ENCODE measurements at regions not wholly inside any gene's neighbourhood (a gene's known extent, or its start where the extent isn't known, plus 50 kb on each side); places are given as distances from the start of the nearest gene placed in this dataset.

DNA sequence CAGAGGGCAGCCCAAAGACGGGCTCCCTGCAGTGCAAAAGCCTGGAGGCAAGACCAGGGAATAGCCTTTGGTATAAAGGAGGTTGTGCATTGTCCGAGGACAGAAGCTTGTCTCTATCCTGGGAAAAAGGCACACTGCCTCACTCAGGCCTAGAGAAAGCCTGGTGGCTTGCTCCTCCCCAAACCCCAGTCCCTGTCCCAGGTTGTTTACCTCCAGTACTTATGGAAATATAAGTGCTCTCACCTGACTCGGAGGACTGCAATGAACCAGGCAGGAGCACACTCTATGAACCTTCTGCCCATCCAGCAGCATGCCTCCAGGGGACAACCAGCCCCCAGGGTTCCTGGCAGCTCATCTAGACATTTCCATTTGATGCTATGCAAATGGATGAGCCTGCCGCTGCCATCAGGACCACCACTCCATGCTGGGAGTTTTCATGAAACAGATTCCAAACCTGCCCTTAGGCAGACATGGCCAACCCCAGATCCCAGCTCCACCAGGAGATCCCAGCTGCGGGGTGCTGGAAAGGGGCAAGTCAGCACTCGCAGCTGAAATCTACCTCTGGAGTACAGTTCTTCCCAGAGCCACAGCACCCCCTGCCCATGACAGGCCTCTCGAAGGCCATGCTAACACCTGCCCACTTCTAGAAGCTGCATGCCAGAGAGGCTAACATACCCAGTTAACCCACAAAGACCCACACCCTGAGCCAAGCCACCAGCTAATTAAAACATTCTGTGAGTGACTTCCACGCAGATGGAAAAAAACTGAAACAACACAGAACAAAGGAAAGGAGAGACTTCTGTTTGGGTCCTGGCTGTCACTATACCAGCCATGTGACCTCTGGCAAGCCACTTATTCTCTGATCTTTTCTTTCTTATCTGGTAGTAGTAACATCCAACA, 101.7 kb downstream of the TTC32 start (continued):
- TF ChIP-seq MAFF (IDR thresholded peaks at IDR 0.05; ENCODE audit: low read depth, low read length) (no peak), HNRNPK (IDR thresholded peaks at IDR 0.05; ENCODE audit: low read depth, low read length, poor library complexity, severe bottlenecking) (no peak), KDM6A (CRISPR knock-in tag; IDR thresholded peaks at IDR 0.05; ENCODE audit: low read depth) (no peak), NRL (CRISPR knock-in tag; IDR thresholded peaks at IDR 0.05; ENCODE audit: borderline replicate concordance) (no peak), ZNF34 (CRISPR knock-in tag; IDR thresholded peaks at IDR 0.05; ENCODE audit: borderline replicate concordance) (no peak)
- TF ChIP-seq, protein P1, sequence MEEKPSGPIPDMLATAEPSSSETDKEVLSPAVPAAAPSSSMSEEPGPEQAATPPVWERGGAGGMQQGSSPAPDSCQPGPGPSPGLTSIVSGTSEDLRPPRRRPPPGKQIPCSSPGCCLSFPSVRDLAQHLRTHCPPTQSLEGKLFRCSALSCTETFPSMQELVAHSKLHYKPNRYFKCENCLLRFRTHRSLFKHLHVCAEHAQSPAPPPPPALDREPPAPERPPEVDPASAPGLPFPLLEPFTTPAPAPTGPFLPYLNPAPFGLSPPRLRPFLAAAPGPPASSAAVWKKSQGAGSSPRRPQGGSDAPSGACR (CRISPR knock-in tag; IDR thresholded peaks at IDR 0.05): no peak
- TF ChIP-seq, protein P2, sequence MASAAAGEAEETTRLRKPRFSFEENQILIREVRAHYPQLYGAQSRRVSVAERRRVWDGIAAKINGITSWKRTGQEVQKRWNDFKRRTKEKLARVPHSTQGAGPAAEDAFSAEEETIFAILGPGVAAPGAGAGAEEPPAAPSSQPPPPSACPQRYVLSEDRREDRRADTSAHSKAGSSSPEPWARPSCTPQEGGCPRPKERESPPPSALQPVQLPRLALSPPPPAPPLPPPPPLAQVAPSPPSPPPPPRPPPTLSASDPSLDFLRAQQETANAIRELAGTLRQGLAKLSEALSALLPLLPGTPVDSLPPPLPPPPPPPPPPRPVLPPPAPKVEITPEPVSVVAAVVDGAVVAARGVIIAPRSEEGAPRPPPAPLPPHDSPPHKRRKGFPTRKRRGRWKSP (CRISPR knock-in tag; IDR thresholded peaks at IDR 0.05): no peak

DNA sequence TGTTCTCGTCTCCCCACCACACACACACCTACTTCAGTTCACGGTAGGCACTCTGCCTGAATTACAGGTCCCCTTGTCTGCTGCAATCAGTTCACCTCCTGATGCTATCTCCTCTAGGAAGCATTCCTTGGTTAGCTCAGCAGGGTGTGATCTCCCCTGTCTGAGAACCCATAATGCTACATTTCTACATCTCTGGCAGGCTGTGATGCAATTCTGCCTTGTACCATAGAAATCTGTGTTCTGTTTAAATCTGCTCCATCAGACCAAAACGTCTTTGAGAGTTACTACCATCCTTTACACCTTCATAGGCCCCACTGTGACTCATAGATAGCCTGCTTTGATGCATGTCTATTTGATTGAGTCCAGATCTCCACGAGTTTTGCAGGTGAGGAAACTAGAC, 103.9 kb downstream of the TTC32 start:
- CTCF ChIA-PET (ENCODE audit: low intra/inter-chr PET ratio, low total read pairs): no interaction called here

More for the DNA sequence above, 103.9 kb downstream of the TTC32 start:
- Histone ChIP-seq H3K36me3 (replicated peaks in 1 of 2; ENCODE audit: control insufficient read depth in 1 of 2, insufficient read depth in 2 of 2, low read length in 2 of 2) (no peaks in the 10 kb centered on the region), H3K27me3 (ENCODE audit: control insufficient read depth in 1 of 2, insufficient read depth in 2 of 2, low read length in 2 of 2) (peaks cover 0 to 13% of the 10 kb centered on the region in 2 experiments; a peak in 2 of 5 replicates), H3K4me1 (ENCODE audit: insufficient read depth, low read length) (no peaks in the 10 kb centered on the region), H3K4me3 (replicated peaks in 1 of 3; ENCODE audit: insufficient read depth in 1 of 3, low read depth in 2 of 3, low read length in 3 of 3) (no peak overlapping the region), H2AFZ (ENCODE audit: low read length) (no peak overlapping the region), H3K9ac (ENCODE audit: insufficient read depth, low read depth, low read length) (no peak overlapping the region), H3K9me3 (ENCODE audit: low read length) (no peaks in the 10 kb centered on the region), H4K20me1 (ENCODE audit: insufficient read depth, low read length) (no peaks in the 10 kb centered on the region), H3K79me2 (ENCODE audit: insufficient read depth, low read length) (no peaks in the 10 kb centered on the region), H3K27ac (ENCODE audit: extremely low read length, insufficient read depth, low read length) (no peak overlapping the region), H3K4me2 (ENCODE audit: low read depth, low read length) (no peak overlapping the region)
- 18% methylated on average over 4 of the region's 4 CpGs for WGBS (ENCODE audit: low lambda C conversion rate)
- POLR2A ChIA-PET: no interaction called here
- FAIRE-seq (no peak), ATAC-seq (no peak), DNase-seq (ENCODE audit: low spot score) (no peak)
- in situ Hi-C loops (cut with HindIII; ENCODE audit: extremely low pct_ligation_motif_present, low pct_unique_long_range_greater_than_20kb): no loop called here
- intact Hi-C loops (cut with micrococcal nuclease; ENCODE audit: unreplicated experiment): no loop called here
- 0 out of 2 replicates have a peak, but pooled peaks have one; percentile 7 for TF ChIP-seq CEBPB (IDR thresholded peaks at IDR 0.05; ENCODE audit: borderline replicate concordance, low read depth, low read length)
- TF ChIP-seq, protein P3, sequence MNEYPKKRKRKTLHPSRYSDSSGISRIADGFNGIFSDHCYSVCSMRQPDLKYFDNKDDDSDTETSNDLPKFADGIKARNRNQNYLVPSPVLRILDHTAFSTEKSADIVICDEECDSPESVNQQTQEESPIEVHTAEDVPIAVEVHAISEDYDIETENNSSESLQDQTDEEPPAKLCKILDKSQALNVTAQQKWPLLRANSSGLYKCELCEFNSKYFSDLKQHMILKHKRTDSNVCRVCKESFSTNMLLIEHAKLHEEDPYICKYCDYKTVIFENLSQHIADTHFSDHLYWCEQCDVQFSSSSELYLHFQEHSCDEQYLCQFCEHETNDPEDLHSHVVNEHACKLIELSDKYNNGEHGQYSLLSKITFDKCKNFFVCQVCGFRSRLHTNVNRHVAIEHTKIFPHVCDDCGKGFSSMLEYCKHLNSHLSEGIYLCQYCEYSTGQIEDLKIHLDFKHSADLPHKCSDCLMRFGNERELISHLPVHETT (CRISPR knock-in tag; conservative IDR thresholded peaks at IDR 0.05): no peak
- BruUV-seq (replicated peaks): no TSS peak

Data from HepG2 (cell line).